Panc1 (cell line): ENCODE measurements at regions not wholly inside any gene's neighbourhood (a gene's known extent, or its start where the extent isn't known, plus 50 kb on each side); places are given as distances from the start of the nearest gene placed in this dataset.

ENCODE experiments used
- CTCF ChIP-seq: fragments of 450-650 bp; IDR thresholded peaks from 2 replicates; pipeline ENCODE4 v1.5.1; 2017; ENCODE audit warnings: mild to moderate bottlenecking
- POLR2AphosphoS5 ChIP-seq: IDR thresholded peaks from 2 replicates; pipeline ENCODE4 v1.6.1; 2012; ENCODE audit warnings: mild to moderate bottlenecking, low read depth, low read length, moderate library complexity
- REST ChIP-seq, 2 experiments: IDR thresholded peaks; 2 replicates each; pipeline ENCODE4 v1.6.1; 2011 to 2012; ENCODE audit warnings: low read depth in 2 of 2, control low read depth in 1 of 2, low read length in 1 of 2, mild to moderate bottlenecking in 1 of 2, moderate library complexity in 1 of 2; ENCODE audit not compliant: insufficient read depth in 1 of 2

DNA sequence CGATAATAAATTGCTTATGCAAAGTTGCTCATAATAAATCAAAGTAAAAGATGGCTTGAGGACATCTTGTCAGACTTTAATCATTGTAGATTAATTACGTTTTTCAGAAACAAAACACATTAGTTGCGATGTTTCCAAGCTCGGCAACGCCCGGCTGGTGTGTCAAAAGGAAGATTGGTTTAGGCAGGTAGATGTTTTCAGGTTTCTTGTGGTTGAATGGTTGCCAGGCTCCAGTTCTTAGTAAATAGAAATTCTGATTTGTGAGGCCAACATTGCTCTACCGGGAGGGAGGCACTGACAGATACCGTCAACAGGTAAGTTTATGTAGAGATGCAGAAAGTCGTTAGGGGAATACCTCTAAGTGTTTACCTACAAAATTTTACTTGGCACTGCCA is 280.3 kb downstream of the NPR3 start:
- TF ChIP-seq REST (IDR thresholded peaks at IDR 0.05; ENCODE audit: insufficient read depth in 1 of 2, low read depth in 2 of 2, low read length in 1 of 2) (no peak), CTCF (no peak), POLR2AphosphoS5 (no peak)
